ENCODE measurements at regions not wholly inside any gene's neighbourhood (a gene's known extent, or its start where the extent isn't known, plus 50 kb on each side); places are given as distances from the start of the nearest gene placed in this dataset.

- no peak overlapping the region for H3K27ac ChIP-seq (ENCODE audit: low read depth, low read length)
- no peaks in the 10 kb centered on the region for H3K36me3 ChIP-seq (ENCODE audit: insufficient read depth, low read length)
- no peaks in the 10 kb centered on the region for H3K9me3 ChIP-seq (ENCODE audit: low read length)
- no peaks in the 10 kb centered on the region for H3K27me3 ChIP-seq (ENCODE audit: control insufficient read depth in 1 of 2, insufficient read depth in 2 of 2, low read length in 2 of 2)
- no peaks in the 10 kb centered on the region for H3K4me1 ChIP-seq (ENCODE audit: insufficient read depth, low read length)
- no peak overlapping the region for H3K9ac ChIP-seq (ENCODE audit: low read length)
- H3K4me3 ChIP-seq (ENCODE audit: low read depth in 1 of 2, low read length in 2 of 2): no peak overlapping the region
These were observed 331.7 kb upstream of the GIMD1 start for GRCh38 chr4:106700321-106700720.

- Histone ChIP-seq H3K9ac (ENCODE audit: low read length) (no peak overlapping the region), H3K4me1 (ENCODE audit: insufficient read depth, low read length) (no peaks in the 10 kb centered on the region), H3K27ac (ENCODE audit: low read depth, low read length) (no peak overlapping the region), H3K4me3 (ENCODE audit: low read depth in 1 of 2, low read length in 2 of 2) (no peak overlapping the region), H3K27me3 (ENCODE audit: control insufficient read depth in 1 of 2, insufficient read depth in 2 of 2, low read length in 2 of 2) (no peaks in the 10 kb centered on the region), H3K36me3 (ENCODE audit: insufficient read depth, low read length) (no peaks in the 10 kb centered on the region), H3K9me3 (ENCODE audit: low read length) (no peaks in the 10 kb centered on the region)
These were observed 330.1 kb upstream of the GIMD1 start for GRCh38 chr4:106698621-106699195.

- Histone ChIP-seq H3K36me3 (ENCODE audit: insufficient read depth, low read length) (no peaks in the 10 kb centered on the region), H3K4me3 (ENCODE audit: low read depth in 1 of 2, low read length in 2 of 2) (no peak overlapping the region), H3K9ac (ENCODE audit: low read length) (no peak overlapping the region), H3K4me1 (ENCODE audit: insufficient read depth, low read length) (no peaks in the 10 kb centered on the region), H3K9me3 (ENCODE audit: low read length) (no peaks in the 10 kb centered on the region), H3K27ac (ENCODE audit: low read depth, low read length) (no peak overlapping the region), H3K27me3 (ENCODE audit: control insufficient read depth in 1 of 2, insufficient read depth in 2 of 2, low read length in 2 of 2) (no peaks in the 10 kb centered on the region)
These were observed 327.1 kb upstream of the GIMD1 start for GRCh38 chr4:106695501-106696262.

- Histone ChIP-seq H3K4me1 (ENCODE audit: insufficient read depth, low read length) (no peaks in the 10 kb centered on the region), H3K27ac (ENCODE audit: low read depth, low read length) (no peak overlapping the region), H3K36me3 (ENCODE audit: insufficient read depth, low read length) (no peaks in the 10 kb centered on the region), H3K27me3 (ENCODE audit: control insufficient read depth in 1 of 2, insufficient read depth in 2 of 2, low read length in 2 of 2) (no peaks in the 10 kb centered on the region), H3K9ac (ENCODE audit: low read length) (no peak overlapping the region), H3K4me3 (ENCODE audit: low read depth in 1 of 2, low read length in 2 of 2) (no peak overlapping the region), H3K9me3 (ENCODE audit: low read length) (no peaks in the 10 kb centered on the region)
These were observed 325.7 kb upstream of the GIMD1 start for GRCh38 chr4:106694232-106694631.

GRCh38 chr4:106691749-106692148 lies 323.2 kb upstream of the GIMD1 start:
- Histone ChIP-seq H3K27ac (ENCODE audit: low read depth, low read length) (no peak overlapping the region), H3K4me3 (ENCODE audit: low read depth in 1 of 2, low read length in 2 of 2) (no peak overlapping the region), H3K9ac (ENCODE audit: low read length) (no peak overlapping the region), H3K27me3 (ENCODE audit: control insufficient read depth in 1 of 2, insufficient read depth in 2 of 2, low read length in 2 of 2) (no peaks in the 10 kb centered on the region), H3K4me1 (ENCODE audit: insufficient read depth, low read length) (no peaks in the 10 kb centered on the region), H3K9me3 (ENCODE audit: low read length) (no peaks in the 10 kb centered on the region), H3K36me3 (ENCODE audit: insufficient read depth, low read length) (no peaks in the 10 kb centered on the region)

GRCh38 chr4:106690487-106690886 lies 321.9 kb upstream of the GIMD1 start:
- Histone ChIP-seq H3K9me3 (ENCODE audit: low read length) (no peaks in the 10 kb centered on the region), H3K4me1 (ENCODE audit: insufficient read depth, low read length) (no peaks in the 10 kb centered on the region), H3K27ac (ENCODE audit: low read depth, low read length) (no peak overlapping the region), H3K27me3 (ENCODE audit: control insufficient read depth in 1 of 2, insufficient read depth in 2 of 2, low read length in 2 of 2) (no peaks in the 10 kb centered on the region), H3K9ac (ENCODE audit: low read length) (no peak overlapping the region), H3K36me3 (ENCODE audit: insufficient read depth, low read length) (no peaks in the 10 kb centered on the region), H3K4me3 (ENCODE audit: low read depth in 1 of 2, low read length in 2 of 2) (no peak overlapping the region)

- no peak overlapping the region for H3K4me3 ChIP-seq (ENCODE audit: low read depth in 1 of 2, low read length in 2 of 2)
- no peaks in the 10 kb centered on the region for H3K9me3 ChIP-seq (ENCODE audit: low read length)
- no peaks in the 10 kb centered on the region for H3K36me3 ChIP-seq (ENCODE audit: insufficient read depth, low read length)
- H3K27ac ChIP-seq (ENCODE audit: low read depth, low read length): no peak overlapping the region
- no peaks in the 10 kb centered on the region for H3K27me3 ChIP-seq (ENCODE audit: control insufficient read depth in 1 of 2, insufficient read depth in 2 of 2, low read length in 2 of 2)
- no peak overlapping the region for H3K9ac ChIP-seq (ENCODE audit: low read length)
- no peaks in the 10 kb centered on the region for H3K4me1 ChIP-seq (ENCODE audit: insufficient read depth, low read length)
These were observed 318.4 kb upstream of the GIMD1 start for GRCh38 chr4:106687026-106687425.

GRCh38 chr4:106681381-106681921 lies 312.9 kb upstream of the GIMD1 start:
- Histone ChIP-seq H3K27ac (ENCODE audit: low read depth, low read length) (no peak overlapping the region), H3K9me3 (ENCODE audit: low read length) (no peaks in the 10 kb centered on the region), H3K36me3 (ENCODE audit: insufficient read depth, low read length) (no peaks in the 10 kb centered on the region), H3K4me3 (ENCODE audit: low read depth in 1 of 2, low read length in 2 of 2) (no peak overlapping the region), H3K4me1 (ENCODE audit: insufficient read depth, low read length) (no peaks in the 10 kb centered on the region), H3K9ac (ENCODE audit: low read length) (no peak overlapping the region), H3K27me3 (ENCODE audit: control insufficient read depth in 1 of 2, insufficient read depth in 2 of 2, low read length in 2 of 2) (no peaks in the 10 kb centered on the region)

- Histone ChIP-seq H3K9ac (ENCODE audit: low read length) (no peak overlapping the region), H3K27me3 (ENCODE audit: control insufficient read depth in 1 of 2, insufficient read depth in 2 of 2, low read length in 2 of 2) (no peaks in the 10 kb centered on the region), H3K4me1 (ENCODE audit: insufficient read depth, low read length) (no peaks in the 10 kb centered on the region), H3K36me3 (ENCODE audit: insufficient read depth, low read length) (no peaks in the 10 kb centered on the region), H3K4me3 (ENCODE audit: low read depth in 1 of 2, low read length in 2 of 2) (no peak overlapping the region), H3K27ac (ENCODE audit: low read depth, low read length) (no peak overlapping the region), H3K9me3 (ENCODE audit: low read length) (no peaks in the 10 kb centered on the region)
These were observed 310.5 kb upstream of the GIMD1 start for GRCh38 chr4:106679063-106679462.

- Histone ChIP-seq H3K27me3 (ENCODE audit: control insufficient read depth in 1 of 2, insufficient read depth in 2 of 2, low read length in 2 of 2) (no peaks in the 10 kb centered on the region), H3K27ac (ENCODE audit: low read depth, low read length) (no peak overlapping the region), H3K9me3 (ENCODE audit: low read length) (no peaks in the 10 kb centered on the region), H3K4me3 (ENCODE audit: low read depth in 1 of 2, low read length in 2 of 2) (no peak overlapping the region), H3K36me3 (ENCODE audit: insufficient read depth, low read length) (no peaks in the 10 kb centered on the region), H3K4me1 (ENCODE audit: insufficient read depth, low read length) (no peaks in the 10 kb centered on the region), H3K9ac (ENCODE audit: low read length) (no peak overlapping the region)
These were observed 308.6 kb upstream of the GIMD1 start for GRCh38 chr4:106677213-106677612.

GRCh38 chr4:106676173-106676921 lies 307.8 kb upstream of the GIMD1 start:
- H3K36me3 ChIP-seq (ENCODE audit: insufficient read depth, low read length): no peaks in the 10 kb centered on the region
- H3K9ac ChIP-seq (ENCODE audit: low read length): no peak overlapping the region
- no peaks in the 10 kb centered on the region for H3K4me1 ChIP-seq (ENCODE audit: insufficient read depth, low read length)
- H3K4me3 ChIP-seq (ENCODE audit: low read depth in 1 of 2, low read length in 2 of 2): no peak overlapping the region
- no peaks in the 10 kb centered on the region for H3K27me3 ChIP-seq (ENCODE audit: control insufficient read depth in 1 of 2, insufficient read depth in 2 of 2, low read length in 2 of 2)
- H3K27ac ChIP-seq (ENCODE audit: low read depth, low read length): no peak overlapping the region
- H3K9me3 ChIP-seq (ENCODE audit: low read length): no peaks in the 10 kb centered on the region

Data from muscle layer of colon (tissue), 2 donors.